ENCODE measurements at regions not wholly inside any gene's neighbourhood (a gene's known extent, or its start where the extent isn't known, plus 50 kb on each side); places are given as distances from the start of the nearest gene placed in this dataset.

DNA sequence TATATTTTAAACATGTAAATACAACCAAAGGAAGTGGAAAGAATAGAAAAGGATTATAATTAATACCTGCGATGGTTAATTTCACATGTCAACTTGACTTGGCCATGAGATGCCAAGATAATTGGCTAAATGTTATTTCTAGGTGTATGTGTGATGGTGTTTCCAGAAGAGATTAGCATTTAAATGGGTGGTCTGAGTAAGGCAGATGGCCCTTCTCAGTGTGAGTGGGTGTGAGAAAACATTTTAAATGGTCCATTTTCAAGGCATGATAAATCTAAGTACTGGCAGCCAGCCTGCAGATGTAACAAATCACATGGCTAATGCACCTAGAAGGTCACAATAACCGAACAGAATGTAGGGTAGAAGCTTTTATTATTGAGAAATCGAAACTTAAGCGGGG, 99.6 kb upstream of the CDH7 start:
- Histone ChIP-seq H3K79me2 (no peaks in the 10 kb centered on the region), H3K4me1 (no peaks in the 10 kb centered on the region), H3K9ac (no peak overlapping the region), H3K4me3 (ENCODE audit: low read depth, low read length) (no peak overlapping the region), H3K9me3 (ENCODE audit: control insufficient read depth, low read length) (no peaks in the 10 kb centered on the region), H3K27me3 (ENCODE audit: control insufficient read depth, insufficient read depth, low read length) (no peaks in the 10 kb centered on the region), H3K36me3 (ENCODE audit: control insufficient read depth, insufficient read depth, low read length) (no peaks in the 10 kb centered on the region), H3K4me2 (ENCODE audit: low read length) (no peak overlapping the region), H3K27ac (no peak overlapping the region), H2AFZ (no peak overlapping the region)
- TF ChIP-seq CTCF (IDR thresholded peaks at IDR 0.05): no peak

DNA sequence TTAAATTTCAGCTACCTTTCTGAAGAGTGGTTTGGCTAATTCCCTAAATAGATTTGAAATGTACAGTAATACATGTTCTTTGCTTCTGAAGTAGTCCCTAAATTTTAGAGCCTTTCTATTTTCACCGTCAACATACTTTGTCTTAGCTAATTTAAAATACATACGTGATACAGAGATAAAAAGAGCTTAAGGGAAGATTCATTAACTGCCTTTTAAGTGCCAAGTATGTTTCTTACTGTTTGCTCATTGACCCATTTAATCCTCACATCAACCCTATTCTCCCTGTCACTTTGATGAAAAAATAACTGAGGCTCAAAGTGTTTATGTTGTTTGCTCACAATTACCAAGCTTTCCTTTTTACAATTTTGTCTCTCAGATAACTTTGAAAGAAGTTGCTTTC, 118.6 kb upstream of the CDH7 start:
- Histone ChIP-seq H3K9ac (no peak overlapping the region), H3K36me3 (ENCODE audit: control insufficient read depth, insufficient read depth, low read length) (no peaks in the 10 kb centered on the region), H3K27me3 (ENCODE audit: control insufficient read depth, insufficient read depth, low read length) (no peaks in the 10 kb centered on the region), H3K4me1 (no peaks in the 10 kb centered on the region), H3K79me2 (no peaks in the 10 kb centered on the region), H3K4me2 (ENCODE audit: low read length) (no peak overlapping the region), H3K9me3 (ENCODE audit: control insufficient read depth, low read length) (no peaks in the 10 kb centered on the region), H3K4me3 (ENCODE audit: low read depth, low read length) (no peak overlapping the region), H2AFZ (no peak overlapping the region), H3K27ac (no peak overlapping the region)
- no peak for TF ChIP-seq CTCF (IDR thresholded peaks at IDR 0.05)

DNA sequence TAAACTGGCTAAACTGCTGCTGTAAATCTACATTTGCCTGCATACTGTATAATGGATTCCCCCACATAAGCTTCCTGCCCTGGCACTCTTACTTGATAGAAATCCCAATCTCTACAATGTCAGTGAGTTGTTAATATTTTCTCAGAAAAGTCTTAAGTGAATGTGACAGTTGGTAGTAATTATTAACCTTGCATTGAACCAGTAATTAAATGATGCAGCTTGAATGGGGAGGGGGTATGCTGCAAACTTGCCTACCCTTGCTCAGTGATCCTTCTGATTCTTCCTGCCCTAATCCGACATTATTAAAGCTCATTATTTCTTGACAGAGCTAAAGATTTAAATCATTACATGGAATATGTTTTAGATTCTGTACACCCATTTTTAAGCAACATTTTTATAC, 119.0 kb upstream of the CDH7 start:
- Histone ChIP-seq H3K9me3 (ENCODE audit: control insufficient read depth, low read length) (no peaks in the 10 kb centered on the region), H3K27me3 (ENCODE audit: control insufficient read depth, insufficient read depth, low read length) (no peaks in the 10 kb centered on the region), H3K4me3 (ENCODE audit: low read depth, low read length) (no peak overlapping the region), H3K4me2 (ENCODE audit: low read length) (no peak overlapping the region), H3K27ac (no peak overlapping the region), H3K36me3 (ENCODE audit: control insufficient read depth, insufficient read depth, low read length) (no peaks in the 10 kb centered on the region), H3K4me1 (no peaks in the 10 kb centered on the region), H2AFZ (no peak overlapping the region), H3K9ac (no peak overlapping the region), H3K79me2 (no peaks in the 10 kb centered on the region)
- no peak for TF ChIP-seq CTCF (IDR thresholded peaks at IDR 0.05)

DNA sequence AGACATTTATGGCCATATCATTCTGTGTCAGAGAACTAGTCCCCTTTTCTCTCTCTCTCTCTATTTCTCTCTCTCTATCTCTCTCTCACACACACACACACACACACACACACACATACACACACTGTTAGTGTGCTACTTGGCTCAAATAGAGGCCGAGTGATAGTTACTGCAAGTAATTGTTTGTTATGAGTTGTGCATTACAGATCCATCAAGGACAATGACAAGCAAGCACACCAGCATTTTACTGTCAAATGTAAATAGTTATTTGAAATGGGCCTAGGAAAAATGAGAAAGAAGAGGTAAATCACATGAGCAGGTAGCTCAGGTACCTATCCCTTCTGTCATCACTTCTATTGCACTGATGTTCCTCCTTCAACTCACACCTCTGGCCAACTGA, 122.4 kb upstream of the CDH7 start:
- no peak overlapping the region for H3K27ac ChIP-seq
- no peaks in the 10 kb centered on the region for H3K4me1 ChIP-seq
- no peak overlapping the region for H3K9ac ChIP-seq
- H3K79me2 ChIP-seq: no peaks in the 10 kb centered on the region
- no peaks in the 10 kb centered on the region for H3K9me3 ChIP-seq (ENCODE audit: control insufficient read depth, low read length)
- no peaks in the 10 kb centered on the region for H3K27me3 ChIP-seq (ENCODE audit: control insufficient read depth, insufficient read depth, low read length)
- no peak overlapping the region for H3K4me2 ChIP-seq (ENCODE audit: low read length)
- no peak overlapping the region for H2AFZ ChIP-seq
- no peak overlapping the region for H3K4me3 ChIP-seq (ENCODE audit: low read depth, low read length)
- no peak for TF ChIP-seq CTCF (IDR thresholded peaks at IDR 0.05)
- no peaks in the 10 kb centered on the region for H3K36me3 ChIP-seq (ENCODE audit: control insufficient read depth, insufficient read depth, low read length)

DNA sequence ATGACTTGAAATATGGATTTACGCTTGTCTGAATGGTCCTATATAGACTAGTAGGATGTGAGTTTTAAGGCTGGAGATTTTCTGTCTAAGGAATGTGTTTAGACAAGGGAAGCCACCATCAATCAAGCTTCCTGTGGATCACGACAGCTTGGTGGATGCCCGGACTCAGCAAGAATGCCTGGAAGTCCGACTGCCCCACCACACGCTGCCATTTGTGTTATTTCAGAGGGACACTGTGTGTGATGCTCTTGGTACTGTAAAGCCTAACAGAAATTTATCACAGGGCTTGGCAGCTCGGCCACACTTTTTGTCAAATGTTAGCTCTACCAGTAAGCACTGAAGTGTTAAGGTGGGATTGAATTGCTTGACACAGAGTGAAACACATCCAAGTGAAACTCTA, 127.1 kb upstream of the CDH7 start:
- Histone ChIP-seq H3K9me3 (ENCODE audit: control insufficient read depth, low read length) (no peaks in the 10 kb centered on the region), H3K4me2 (ENCODE audit: low read length) (no peak overlapping the region), H2AFZ (no peak overlapping the region), H3K27ac (no peak overlapping the region), H3K4me1 (no peaks in the 10 kb centered on the region), H3K9ac (no peak overlapping the region), H3K36me3 (ENCODE audit: control insufficient read depth, insufficient read depth, low read length) (no peaks in the 10 kb centered on the region), H3K4me3 (ENCODE audit: low read depth, low read length) (no peak overlapping the region), H3K79me2 (no peaks in the 10 kb centered on the region), H3K27me3 (ENCODE audit: control insufficient read depth, insufficient read depth, low read length) (no peaks in the 10 kb centered on the region)
- no peak for TF ChIP-seq CTCF (IDR thresholded peaks at IDR 0.05)
